ENCODE measurements at regions not wholly inside any gene's neighbourhood (a gene's known extent, or its start where the extent isn't known, plus 50 kb on each side); places are given as distances from the start of the nearest gene placed in this dataset.
"Not testable (repeated sequence)": the region's sequence is repeated elsewhere in the genome, so short reads cannot be mapped to it uniquely, and the experiment has no call there.

GRCh38 chr13:18195365-18195678 is 986.3 kb downstream of the TUBA3C start:
- not testable (repeated sequence) for ATAC-seq

DNA sequence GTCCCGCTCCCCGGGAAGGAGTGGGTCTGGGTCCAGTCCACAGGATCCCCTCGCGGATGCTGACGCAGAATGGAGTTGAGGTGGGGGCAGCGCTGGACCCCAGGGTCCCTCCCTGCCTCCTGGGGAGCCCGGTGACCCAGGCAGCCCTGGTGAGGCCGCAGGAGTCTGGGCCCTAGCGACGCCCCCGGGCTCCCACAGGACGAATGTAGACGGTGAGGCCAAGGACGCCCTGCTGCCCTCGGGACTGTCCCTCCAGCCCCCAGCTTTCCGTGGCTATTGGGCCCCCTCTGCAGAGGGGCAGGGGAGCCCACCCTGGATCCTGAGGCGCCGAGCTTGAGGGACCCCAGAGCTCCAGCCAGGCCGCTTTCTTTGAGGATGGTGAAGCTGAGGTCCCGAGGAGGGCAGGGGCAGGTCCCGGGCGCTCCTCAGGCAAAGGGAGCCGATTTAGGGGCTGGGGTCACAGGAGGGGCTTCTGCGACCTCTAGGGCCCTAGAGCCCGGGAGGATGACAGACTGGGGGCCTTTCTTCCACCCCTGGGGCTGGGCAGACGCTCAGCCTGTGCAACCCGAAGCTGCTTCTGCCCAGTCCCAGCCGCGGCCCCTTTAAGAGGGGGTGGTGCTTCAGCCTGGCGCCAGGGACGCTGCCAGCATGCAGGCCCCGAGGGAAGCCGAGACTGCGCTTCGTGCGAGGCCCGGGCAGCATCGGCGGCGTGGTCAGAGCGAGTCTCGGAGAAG is 986.8 kb downstream of the TUBA3C start:
- intact Hi-C loops (cut with DNase I, micrococcal nuclease); DNase-seq; ATAC-seq: not testable (repeated sequence)

More at GRCh38 chr13:18195365-18195678, 986.3 kb downstream of the TUBA3C start:
- DNase-seq; intact Hi-C loops (cut with DNase I, micrococcal nuclease): not testable (repeated sequence)

GRCh38 chr13:18194104-18194503 is 987.5 kb downstream of the TUBA3C start:
- ATAC-seq; DNase-seq; intact Hi-C loops (cut with DNase I, micrococcal nuclease): not testable (repeated sequence)

Measured in left colon (tissue), 2 donors.